Endothelial cell of umbilical vein (primary cell): ENCODE measurements at regions not wholly inside any gene's neighbourhood (a gene's known extent, or its start where the extent isn't known, plus 50 kb on each side); places are given as distances from the start of the nearest gene placed in this dataset.

Source experiments
- BruUV-seq: library from RNA; stranded (reverse); fragments of 400-500 nt; replicated peaks from 2 replicates; lab custom pipeline; 2021; lab: Mats Ljungman, UMichigan
- CTCF ChIA-PET: fragments of 300-600, 350-600 bp; sonication (Branson Sonifier 250); formaldehyde crosslinking; loops from one replicate; lab custom pipeline; 2021; ENCODE audit warnings: antibody characterized with exemption, inconsistent platforms; lab: Charles Lee
- POLR2A ChIA-PET: fragments of 300-600, 350-600 bp; sonication (Branson Sonifier 250); formaldehyde crosslinking; loops from one replicate; lab custom pipeline; 2021; ENCODE audit warnings: antibody characterized with exemption, inconsistent platforms; lab: Charles Lee
- DNase-seq: peaks from one replicate; pipeline ENCODE4 v3.0.0-alpha.2; 2011; ENCODE audit warnings: low read depth, low spot score
- FAIRE-seq: peaks from 2 replicates; lab custom pipeline; 2011; peaks lifted over from hg19 to GRCh38; lab: Jason Lieb, UNC
- H2AFZ ChIP-seq: 2 replicates; pipeline ENCODE4 v1.6.0; 2012; ENCODE audit warnings: low read depth, low read length, control low read depth, inconsistent platforms
- H3K27ac ChIP-seq: 2 replicates; pipeline ENCODE4 v1.5.1; 2011; ENCODE audit warnings: low read depth, mild to moderate bottlenecking, control low read depth, low read length, moderate library complexity; ENCODE audit not compliant: insufficient read depth
- H3K27me3 ChIP-seq, 2 experiments: 2 replicates each; pipeline versions ENCODE4 v1.6.0 to v1.6.1; 2011; ENCODE audit warnings: low read length in 2 of 2, mixed read lengths in 1 of 2; ENCODE audit not compliant: control insufficient read depth in 2 of 2, insufficient read depth in 2 of 2
- H3K36me3 ChIP-seq, 2 experiments: 2 replicates in 1 of 2; 3 replicates in 1 of 2; pipeline ENCODE4 v1.5.1; 2011; ENCODE audit warnings: low read length in 2 of 2, mild to moderate bottlenecking in 1 of 2, moderate library complexity in 1 of 2; ENCODE audit not compliant: control insufficient read depth in 2 of 2, insufficient read depth in 2 of 2; ENCODE audit errors: extremely low read depth in 1 of 2
- H3K4me1 ChIP-seq: 3 replicates; pipeline ENCODE4 v1.5.1; 2011; ENCODE audit warnings: mild to moderate bottlenecking, low read length; ENCODE audit not compliant: control insufficient read depth, insufficient read depth; ENCODE audit errors: extremely low read depth
- H3K4me2 ChIP-seq: 2 replicates; pipeline ENCODE4 v1.6.1; 2011; ENCODE audit warnings: low read length, control low read depth, mixed read lengths; ENCODE audit not compliant: insufficient read depth
- H3K4me3 ChIP-seq, 3 experiments: fragments of 200-600 bp in 1 of 3; sonication (generic), shearing (Covaris generic) in 1 of 3; replicated peaks in 1 of 3; 2 replicates each; pipeline ENCODE4 v1.5.1; 2011 to 2016; ENCODE audit warnings: control low read depth in 3 of 3, low read length in 3 of 3, mild to moderate bottlenecking in 2 of 3, inconsistent platforms in 1 of 3, low read depth in 1 of 3, moderate library complexity in 1 of 3; ENCODE audit not compliant: insufficient read depth in 1 of 3
- H3K79me2 ChIP-seq: 2 replicates; pipeline ENCODE4 v1.6.0; 2012; ENCODE audit warnings: low read length, inconsistent platforms; ENCODE audit not compliant: control insufficient read depth, insufficient read depth
- H3K9ac ChIP-seq: replicated peaks from 2 replicates; pipeline ENCODE3; 2011; ENCODE audit warnings: low read length, control low read depth; ENCODE audit not compliant: insufficient read depth; ENCODE audit errors: extremely low read depth
- H3K9me1 ChIP-seq: replicated peaks from 3 replicates; pipeline ENCODE4 v1.6.0; 2011; ENCODE audit warnings: mild to moderate bottlenecking, low read length; ENCODE audit not compliant: control insufficient read depth, insufficient read depth; ENCODE audit errors: extremely low read depth
- H3K9me3 ChIP-seq: replicated peaks from 2 replicates; pipeline ENCODE4 v1.5.1; 2012; ENCODE audit warnings: low read length, inconsistent platforms; ENCODE audit not compliant: control insufficient read depth, insufficient read depth
- H4K20me1 ChIP-seq: replicated peaks from 2 replicates; pipeline ENCODE3; 2011; ENCODE audit warnings: mild to moderate bottlenecking, low read length; ENCODE audit not compliant: control insufficient read depth, insufficient read depth; ENCODE audit errors: extremely low read depth
- CTCF ChIP-seq, 2 donors: IDR thresholded peaks; 1 replicate in 1 of 2; 2 replicates in 1 of 2; pipeline ENCODE4 v1.5.1; 2011; ENCODE audit warnings: low read length in 2 of 2, mild to moderate bottlenecking in 2 of 2, moderate library complexity in 2 of 2, control low read depth in 1 of 2, inconsistent platforms in 1 of 2, low read depth in 1 of 2; ENCODE audit not compliant: insufficient read depth in 1 of 2; ENCODE audit errors: extremely low read depth in 1 of 2
- EZH2 ChIP-seq: IDR thresholded peaks from 2 replicates; pipeline ENCODE4 v1.6.1; 2012; ENCODE audit warnings: borderline replicate concordance, low read depth, mild to moderate bottlenecking, moderate library complexity, low read length, inconsistent platforms; ENCODE audit not compliant: severe bottlenecking
- FOS ChIP-seq: IDR thresholded peaks from 2 replicates; pipeline ENCODE4 v1.6.1; 2011; ENCODE audit warnings: mild to moderate bottlenecking, low read length, moderate library complexity, borderline replicate concordance; ENCODE audit not compliant: insufficient read depth
- GATA2 ChIP-seq: IDR thresholded peaks from 2 replicates; pipeline ENCODE4 v1.7.0; 2011; ENCODE audit warnings: low read depth, mild to moderate bottlenecking, moderate library complexity, mixed read lengths, low read length; ENCODE audit not compliant: insufficient read length, insufficient read depth
- JUN ChIP-seq: IDR thresholded peaks from 2 replicates; pipeline ENCODE4 v1.6.1; 2011; ENCODE audit warnings: borderline replicate concordance, low read depth; ENCODE audit not compliant: insufficient read length, insufficient read depth
- MAX ChIP-seq: IDR thresholded peaks from 2 replicates; pipeline ENCODE4 v1.6.1; 2011; ENCODE audit not compliant: insufficient read depth, insufficient read length
- MYC ChIP-seq: IDR thresholded peaks from one replicate; pipeline ENCODE4 v1.6.1; 2011; ENCODE audit warnings: mild to moderate bottlenecking, low read depth, low read length
- POLR2A ChIP-seq: IDR thresholded peaks from 2 replicates; pipeline ENCODE4 v1.6.1; 2012; ENCODE audit warnings: low read depth, mild to moderate bottlenecking, control low read depth, low read length
- POLR2AphosphoS5 ChIP-seq: IDR thresholded peaks from 2 replicates; pipeline ENCODE4 v1.6.1; 2012; ENCODE audit warnings: low read depth, mild to moderate bottlenecking, control low read depth, low read length, moderate library complexity; ENCODE audit not compliant: insufficient read depth
- dilution Hi-C: fragments of 300-500 bp; cut with MboI; formaldehyde crosslinking; loops from one replicate; pipeline ENCODE4 v1.15.0; 2019; ENCODE audit warnings: low sequenced_read_pairs; ENCODE audit not compliant: extremely low pct_ligation_motif_present
- intact Hi-C: fragments of 100-400 bp; cut with micrococcal nuclease; formaldehyde crosslinking; loops from one replicate; pipeline ENCODE4 v1.10.0; 2022

DNA sequence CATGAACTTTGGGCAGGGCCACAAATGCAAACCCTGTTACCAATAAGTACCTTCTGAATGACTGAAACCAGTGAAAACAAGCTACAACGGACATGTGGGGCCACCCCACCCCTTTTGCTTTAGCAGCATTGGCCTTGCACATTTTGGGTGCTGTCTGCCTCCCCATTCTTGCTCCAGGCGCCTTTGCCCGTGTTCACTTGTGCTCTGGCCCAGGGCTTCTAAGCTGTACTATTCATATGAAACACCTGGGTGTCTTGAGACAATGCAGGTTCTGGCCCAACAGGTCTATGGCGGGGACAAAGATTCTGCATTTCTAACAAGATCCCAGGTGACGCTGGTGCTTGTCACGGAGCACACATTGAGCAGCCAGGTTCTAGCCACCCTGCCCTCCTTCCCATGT is 96.5 kb upstream of the SDK1 start:
- no peak for DNase-seq
- no peak overlapping the region for H3K27ac ChIP-seq
- TF ChIP-seq FOS, result no peak
- no peak for TF ChIP-seq CTCF (IDR thresholded peaks at IDR 0.05; ENCODE audit: extremely low read depth in 1 of 2, insufficient read depth in 1 of 2, low read depth in 1 of 2, low read length in 2 of 2)
- TF ChIP-seq POLR2A, result no peak
- TF ChIP-seq GATA2, result no peak
- no peak for TF ChIP-seq EZH2
- no peaks in the 10 kb centered on the region for H4K20me1 ChIP-seq
- intact Hi-C loops, result loop anchor here (5.0 kb wide), 1 partner anchor 47 kb away; no protein-coding TSS in a partner anchor
- H3K27me3 ChIP-seq, result no peaks in the 10 kb centered on the region
- no peaks in the 10 kb centered on the region for H3K9me3 ChIP-seq
- no peak overlapping the region for H3K4me3 ChIP-seq
- no peaks in the 10 kb centered on the region for H3K4me1 ChIP-seq
- CTCF ChIA-PET, result no interaction called here
- dilution Hi-C loops, result no loop called here
- no peaks in the 10 kb centered on the region for H3K36me3 ChIP-seq
- no peak overlapping the region for H3K9ac ChIP-seq
- no peak overlapping the region for H3K4me2 ChIP-seq
- POLR2A ChIA-PET, result no interaction called here
- FAIRE-seq, result no peak
- no peak overlapping the region for H2AFZ ChIP-seq
- no peaks in the 10 kb centered on the region for H3K9me1 ChIP-seq
- BruUV-seq, result no TSS peak
- no peaks in the 10 kb centered on the region for H3K79me2 ChIP-seq

- Histone ChIP-seq H3K9me1 (no peaks in the 10 kb centered on the region), H4K20me1 (no peaks in the 10 kb centered on the region), H3K4me2 (no peak overlapping the region), H3K4me1 (no peaks in the 10 kb centered on the region), H3K4me3 (no peak overlapping the region), H3K79me2 (no peaks in the 10 kb centered on the region), H3K36me3 (no peaks in the 10 kb centered on the region), H3K9ac (no peak overlapping the region), H3K27ac (no peak overlapping the region), H3K9me3 (no peaks in the 10 kb centered on the region), H3K27me3 (no peaks in the 10 kb centered on the region), H2AFZ (no peak overlapping the region)
- BruUV-seq, result no TSS peak
- DNase-seq, result no peak
- no peak for TF ChIP-seq GATA2
- TF ChIP-seq JUN, result no peak
- no peak for TF ChIP-seq MAX
- TF ChIP-seq FOS, result no peak
- no peak for TF ChIP-seq MYC
- TF ChIP-seq CTCF (IDR thresholded peaks at IDR 0.05; ENCODE audit: extremely low read depth in 1 of 2, insufficient read depth in 1 of 2, low read depth in 1 of 2, low read length in 2 of 2), result no peak
- no peak for TF ChIP-seq EZH2
- no peak for TF ChIP-seq POLR2A
- TF ChIP-seq POLR2AphosphoS5, result no peak
- dilution Hi-C loops (no loop called here), intact Hi-C loops (no loop called here)
- ChIA-PET CTCF (no interaction called here), POLR2A (no interaction called here)
- no peak for FAIRE-seq
These were observed 95.0 kb upstream of the SDK1 start for GRCh38 chr7:3206101-3206500.
